PC-3 (cell line): ENCODE measurements at regions not wholly inside any gene's neighbourhood (a gene's known extent, or its start where the extent isn't known, plus 50 kb on each side); places are given as distances from the start of the nearest gene placed in this dataset.

ENCODE experiments used
- ATAC-seq: fragments of 200-7000 bp; cut with Tn5 transposase; 2 replicates; pipeline ENCODE4 v1.9.1; 2020; ENCODE audit warnings: mild to moderate bottlenecking, moderate library complexity
- BruUV-seq: library from RNA; stranded (reverse); fragments of 400-500 nt; replicated peaks from 2 replicates; lab custom pipeline; 2021; lab: Mats Ljungman, UMichigan
- CTCF ChIA-PET: fragments of 300-600 bp; sonication (Branson Sonifier 250); formaldehyde crosslinking; loops from one replicate; lab custom pipeline; 2022; ENCODE audit warnings: antibody characterized with exemption; lab: Charles Lee
- POLR2A ChIA-PET: fragments of 300-600 bp; sonication (Branson Sonifier 250); formaldehyde crosslinking; loops from one replicate; lab custom pipeline; 2022; ENCODE audit warnings: antibody characterized with exemption; ENCODE audit not compliant: unreplicated experiment; lab: Charles Lee
- DNase-seq: peaks from one replicate; pipeline ENCODE4 v3.0.0-alpha.2; 2015
- H2AFZ ChIP-seq: fragments of 300-600 bp; sonication (generic); 2 replicates; pipeline ENCODE4 v1.6.0; 2016; ENCODE audit warnings: antibody characterized with exemption, low read length
- H3F3A ChIP-seq: fragments of 300-600 bp; sonication (generic); one replicate; pipeline ENCODE4 v1.6.0; 2017; ENCODE audit warnings: antibody characterized with exemption, low read length, control low read depth, mild to moderate bottlenecking; ENCODE audit not compliant: unreplicated experiment
- H3K27ac ChIP-seq: fragments of 300-600 bp; sonication (generic); 2 replicates; pipeline ENCODE4 v1.5.1; 2016; ENCODE audit warnings: mild to moderate bottlenecking, low read length
- H3K27me3 ChIP-seq: fragments of 300-600 bp; sonication (generic); 2 replicates; pipeline ENCODE4 v1.6.1; 2016; ENCODE audit warnings: low read length, mixed read lengths
- H3K36me3 ChIP-seq: fragments of 300-600 bp; sonication (generic); 2 replicates; pipeline ENCODE4 v1.6.1; 2016; ENCODE audit warnings: low read depth, mixed run types, low read length, mixed read lengths
- H3K4me1 ChIP-seq: fragments of 300-600 bp; sonication (generic); 2 replicates; pipeline ENCODE4 v1.5.1; 2016; ENCODE audit warnings: low read length; ENCODE audit not compliant: insufficient read depth
- H3K4me2 ChIP-seq: fragments of 300-600 bp; sonication (generic); 2 replicates; pipeline ENCODE4 v1.6.0; 2016; ENCODE audit warnings: low read length
- H3K4me3 ChIP-seq: fragments of 300-600 bp; sonication (generic); 2 replicates; pipeline ENCODE4 v1.5.1; 2016; ENCODE audit warnings: mild to moderate bottlenecking, low read length, mixed read lengths
- H3K79me2 ChIP-seq: fragments of 300-600 bp; sonication (generic); 2 replicates; pipeline ENCODE4 v1.6.1; 2017; ENCODE audit warnings: low read length, mixed read lengths
- H3K9ac ChIP-seq: fragments of 300-600 bp; sonication (generic); 2 replicates; pipeline ENCODE4 v1.6.0; 2016; ENCODE audit warnings: mild to moderate bottlenecking, low read length
- H3K9me2 ChIP-seq: fragments of 300-600 bp; sonication (generic); replicated peaks from 2 replicates; pipeline ENCODE4 v1.6.1; 2016; ENCODE audit warnings: mixed run types, low read length, mixed read lengths
- H3K9me3 ChIP-seq: fragments of 300-600 bp; sonication (generic); 2 replicates; pipeline ENCODE4 v1.6.1; 2016; ENCODE audit warnings: low read length, mixed read lengths
- H4K20me1 ChIP-seq: fragments of 300-600 bp; sonication (generic); 2 replicates; pipeline ENCODE4 v1.6.1; 2016; ENCODE audit warnings: low read length, mixed read lengths
- CTCF ChIP-seq: fragments of 300-600 bp; sonication (generic); conservative IDR thresholded peaks from 2 replicates; pipeline ENCODE4 v1.5.1; 2017; ENCODE audit warnings: antibody characterized with exemption, low read depth, mild to moderate bottlenecking, low read length
- EZH2 ChIP-seq: fragments of 300-600 bp; sonication (generic); IDR thresholded peaks from one replicate; pipeline ENCODE4 v1.6.1; 2017; ENCODE audit warnings: antibody characterized with exemption, mild to moderate bottlenecking, low read length; ENCODE audit not compliant: unreplicated experiment
- EZH2phosphoT487 ChIP-seq: fragments of 300-600 bp; sonication (generic); IDR thresholded peaks from 2 replicates; pipeline ENCODE4 v1.6.1; 2018; ENCODE audit warnings: mild to moderate bottlenecking, antibody characterized with exemption, low read length, borderline replicate concordance
- intact Hi-C: fragments of 100-400 bp; cut with micrococcal nuclease; formaldehyde crosslinking; loops from 2 replicates; pipeline ENCODE4 v1.9.0; 2023

- Histone ChIP-seq H3K79me2 (no peaks in the 10 kb centered on the region), H3K4me2 (no peak overlapping the region), H4K20me1 (no peaks in the 10 kb centered on the region), H3K9me3 (no peaks in the 10 kb centered on the region), H3K9me2 (no peaks in the 10 kb centered on the region), H3F3A (no peaks in the 10 kb centered on the region), H2AFZ (no peak overlapping the region), H3K27me3 (peaks cover 17% of the 10 kb centered on the region), H3K27ac (no peak overlapping the region), H3K4me3 (no peak overlapping the region), H3K4me1 (no peaks in the 10 kb centered on the region), H3K9ac (no peak overlapping the region), H3K36me3 (no peaks in the 10 kb centered on the region)
- ATAC-seq (no peak), DNase-seq (no peak)
- no TSS peak for BruUV-seq
- POLR2A ChIA-PET, result no interaction called here
- intact Hi-C loops, result no loop called here
- no peak for TF ChIP-seq EZH2
- TF ChIP-seq EZH2phosphoT487, result no peak
- no peak for TF ChIP-seq CTCF
- CTCF ChIA-PET, result no interaction called here
Measured at GRCh38 chr1:37153116-37154100, 119.1 kb upstream of the GRIK3 start.

DNA sequence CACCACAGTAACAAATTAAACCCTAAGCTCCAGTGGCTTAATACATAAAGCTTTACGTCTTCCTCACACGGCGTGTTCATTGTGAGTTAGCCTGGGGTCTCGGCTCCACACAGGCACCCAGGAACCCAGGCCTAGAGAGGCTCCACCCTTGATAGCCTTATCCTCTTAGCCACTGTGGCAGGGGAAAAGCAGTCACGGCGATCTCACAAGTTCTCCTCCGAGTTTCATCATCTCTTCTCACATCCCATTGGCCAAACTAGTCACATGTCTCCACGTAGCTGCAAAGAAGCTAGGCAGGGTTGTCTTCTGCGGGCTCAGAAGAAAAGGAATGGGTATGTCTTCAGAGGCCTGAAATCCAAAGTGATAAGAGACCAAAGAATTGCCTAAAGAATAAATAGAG lies 122.3 kb upstream of the GRIK3 start:
- Histone ChIP-seq H2AFZ (no peak overlapping the region), H3K36me3 (no peaks in the 10 kb centered on the region), H3K9me3 (no peaks in the 10 kb centered on the region), H3K9me2 (no peaks in the 10 kb centered on the region), H3K4me1 (no peaks in the 10 kb centered on the region), H3K27me3 (peaks cover 5% of the 10 kb centered on the region; the same call in 1 of the 2 replicates), H3K4me2 (no peak overlapping the region), H3K27ac (no peak overlapping the region), H3F3A (no peaks in the 10 kb centered on the region), H3K79me2 (no peaks in the 10 kb centered on the region), H4K20me1 (no peaks in the 10 kb centered on the region), H3K9ac (no peak overlapping the region), H3K4me3 (no peak overlapping the region)
- POLR2A ChIA-PET, result no interaction called here
- TF ChIP-seq EZH2phosphoT487 (no peak), CTCF (no peak), EZH2 (no peak)
- intact Hi-C loops, result no loop called here
- CTCF ChIA-PET, result no interaction called here
- no peak for ATAC-seq
- no peak for DNase-seq
- no TSS peak for BruUV-seq

GRCh38 chr1:37157634-37158033 lies 123.3 kb upstream of the GRIK3 start:
- peaks cover 5% of the 10 kb centered on the region; the same call in 1 of the 2 replicates for H3K27me3 ChIP-seq
- CTCF ChIA-PET, result no interaction called here
- ATAC-seq (no peak), DNase-seq (no peak)
- no peaks in the 10 kb centered on the region for H3K9me2 ChIP-seq
- no peaks in the 10 kb centered on the region for H3K4me1 ChIP-seq
- no peaks in the 10 kb centered on the region for H3K79me2 ChIP-seq
- H3K36me3 ChIP-seq, result no peaks in the 10 kb centered on the region
- POLR2A ChIA-PET, result no interaction called here
- H3F3A ChIP-seq, result no peaks in the 10 kb centered on the region
- H3K27ac ChIP-seq, result no peak overlapping the region
- no TSS peak for BruUV-seq
- no peak overlapping the region for H3K4me3 ChIP-seq
- no peak overlapping the region for H3K4me2 ChIP-seq
- intact Hi-C loops, result no loop called here
- H2AFZ ChIP-seq, result no peak overlapping the region
- no peaks in the 10 kb centered on the region for H4K20me1 ChIP-seq
- no peaks in the 10 kb centered on the region for H3K9me3 ChIP-seq
- no peak for TF ChIP-seq CTCF
- TF ChIP-seq EZH2, result no peak
- TF ChIP-seq EZH2phosphoT487, result no peak
- no peak overlapping the region for H3K9ac ChIP-seq
